HG02870 (cell line): ENCODE measurements at regions not wholly inside any gene's neighbourhood (a gene's known extent, or its start where the extent isn't known, plus 50 kb on each side); places are given as distances from the start of the nearest gene placed in this dataset.

Experiments
- ATAC-seq: cut with Tn5 transposase; IDR thresholded peaks from one replicate; pipeline ENCODE4 v1.9.1; 2021; ENCODE audit warnings: mild to moderate bottlenecking, moderate library complexity; ENCODE audit not compliant: unreplicated experiment

DNA sequence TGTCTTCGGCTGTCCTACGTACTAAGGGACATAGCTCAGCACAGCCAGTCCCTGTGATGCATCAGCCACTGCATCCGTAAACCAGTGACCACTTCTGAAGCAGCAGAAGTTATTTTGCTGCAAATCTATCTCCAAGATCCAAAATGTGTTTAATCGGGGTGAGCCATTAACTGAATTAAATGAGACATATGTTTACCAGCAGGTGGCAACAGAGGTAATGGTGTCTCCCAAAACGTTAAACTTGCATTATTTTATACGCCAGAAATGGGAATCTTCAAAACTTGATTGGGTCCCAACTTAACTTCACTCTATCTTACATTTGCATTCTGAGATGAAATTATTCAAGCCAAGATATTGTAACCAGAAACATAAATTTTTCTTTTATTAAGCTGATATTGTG lies 75.3 kb upstream of the BOC start:
- ATAC-seq, result no peak

- no peak for ATAC-seq
These were observed 74.8 kb upstream of the BOC start for GRCh38 chr3:113136544-113136943.

DNA sequence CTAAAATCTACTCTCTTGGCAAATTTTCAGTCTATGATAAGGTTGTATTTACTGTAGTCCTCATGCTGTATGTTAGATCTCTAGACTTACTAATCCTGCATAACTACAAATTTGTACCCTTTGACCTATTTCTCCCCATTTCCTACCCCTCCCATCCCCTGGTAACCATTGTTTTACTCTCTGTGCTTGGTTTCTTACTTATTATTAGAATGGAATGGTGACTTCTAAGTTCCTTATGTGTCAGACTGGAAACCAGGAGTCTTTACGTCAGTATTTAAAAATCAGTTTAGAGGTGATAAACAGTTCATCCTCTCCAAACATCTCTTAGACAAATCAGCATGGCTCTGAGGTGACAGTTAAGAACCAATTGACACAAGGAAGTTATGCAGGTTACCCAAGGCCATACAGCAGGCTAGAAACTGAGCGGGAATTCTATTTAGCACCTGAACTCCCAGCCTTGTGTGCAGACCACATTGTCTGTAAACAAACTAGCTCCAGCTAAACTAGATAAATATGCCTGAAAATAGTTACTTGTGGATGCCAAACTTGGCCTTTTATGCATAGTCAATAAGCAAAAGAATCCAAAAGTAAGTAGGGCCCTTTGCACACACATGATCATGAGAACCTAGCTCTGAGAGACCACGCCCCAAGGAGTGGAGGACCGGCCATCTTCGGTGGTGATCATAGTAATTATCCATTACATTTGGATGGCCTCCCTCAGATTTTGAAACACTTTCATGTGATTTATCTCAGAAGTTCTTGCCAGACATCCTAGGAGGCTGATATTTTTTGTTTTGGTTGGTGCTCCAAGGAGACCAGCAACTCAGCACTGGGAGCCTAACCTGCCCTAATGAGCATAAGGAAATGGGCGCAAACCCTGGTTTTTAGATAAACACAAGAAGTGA lies 72.3 kb upstream of the BOC start:
- ATAC-seq, result no peak

DNA sequence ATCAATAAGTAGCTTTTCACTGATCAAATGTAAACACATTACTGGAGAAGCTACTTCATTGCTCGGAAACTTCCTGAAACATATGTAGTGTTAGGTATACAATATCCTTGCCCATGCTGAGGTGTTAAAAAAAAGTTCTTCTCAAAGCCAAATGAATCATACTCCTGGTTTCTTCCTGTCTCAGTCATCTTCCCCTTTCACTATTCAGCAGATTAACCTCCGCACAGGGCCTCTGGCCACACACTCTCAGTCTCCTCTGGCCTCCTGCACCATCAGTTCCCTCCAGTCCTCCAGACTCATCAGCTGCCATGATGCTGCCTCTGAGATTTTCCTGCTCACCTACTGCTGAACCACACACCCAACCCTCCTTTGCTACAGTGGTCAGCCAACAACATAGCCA lies 70.5 kb upstream of the BOC start:
- ATAC-seq, result peak; percentile 87

- no peak for ATAC-seq
These were observed 69.8 kb upstream of the BOC start for GRCh38 chr3:113141543-113141942.

DNA sequence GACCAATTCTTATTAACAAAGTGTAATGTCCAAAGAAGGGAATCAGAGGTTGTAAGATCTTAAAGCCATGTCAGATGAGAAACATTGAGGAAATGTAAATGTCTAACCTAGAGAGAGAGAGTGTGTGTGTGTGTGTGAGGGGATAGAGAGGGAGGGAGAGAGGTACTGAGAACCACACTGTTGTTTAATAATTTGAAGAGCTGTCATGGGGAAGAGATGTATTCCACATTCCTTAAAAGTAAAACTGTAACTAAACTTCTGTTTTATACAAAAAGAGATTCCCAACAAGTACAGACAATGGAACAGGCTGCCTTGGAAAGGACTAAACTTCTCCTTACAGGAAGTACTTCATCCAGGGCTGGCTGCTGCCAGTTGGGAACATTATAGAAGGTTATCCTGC lies 68.9 kb upstream of the BOC start:
- no peak for ATAC-seq

DNA sequence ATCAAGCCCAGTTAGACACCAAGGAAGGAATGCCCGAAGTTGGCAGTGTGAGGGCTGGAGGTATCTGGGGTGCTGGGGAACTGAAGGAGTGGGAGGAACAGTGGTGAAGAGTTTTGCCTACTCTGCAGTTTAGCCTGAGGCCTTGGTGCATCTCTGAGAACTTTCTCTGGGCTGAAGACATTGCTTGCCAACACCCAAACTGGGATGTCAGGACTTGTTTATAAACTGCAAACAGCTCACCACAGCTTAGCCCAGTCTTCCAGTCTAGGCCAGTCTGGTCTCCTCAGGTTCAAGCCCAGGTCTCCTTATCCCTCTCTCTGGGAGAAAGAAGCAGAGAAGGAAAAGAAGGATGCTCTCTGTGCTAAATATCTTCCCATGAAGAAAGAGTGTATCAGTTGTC lies 68.0 kb upstream of the BOC start:
- ATAC-seq, result no peak

GRCh38 chr3:113147681-113148261 lies 63.6 kb upstream of the BOC start:
- ATAC-seq, result no peak

- ATAC-seq, result no peak
These were observed 63.1 kb upstream of the BOC start for GRCh38 chr3:113148284-113148683.

DNA sequence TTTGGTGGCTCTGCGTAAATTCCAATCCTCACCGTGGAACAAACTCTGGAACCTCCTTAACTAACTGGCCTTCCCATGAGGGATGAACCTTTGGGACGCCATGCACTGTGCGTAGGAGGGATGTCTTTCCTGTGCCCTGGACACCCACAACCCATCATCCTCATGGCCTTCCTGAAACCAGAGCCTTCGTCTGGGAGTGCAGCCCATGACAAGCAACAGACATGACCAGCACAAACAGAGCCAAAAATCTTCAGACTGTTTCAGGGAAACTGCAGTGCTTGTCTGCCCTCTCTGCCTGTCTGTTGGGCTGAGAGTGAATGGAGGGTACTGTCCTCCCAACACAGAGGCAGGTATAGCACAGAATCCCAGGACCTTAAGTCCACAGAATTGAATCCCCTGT lies 61.1 kb upstream of the BOC start:
- ATAC-seq, result no peak

- ATAC-seq, result no peak
These were observed 59.8 kb upstream of the BOC start for GRCh38 chr3:113151461-113152031.

DNA sequence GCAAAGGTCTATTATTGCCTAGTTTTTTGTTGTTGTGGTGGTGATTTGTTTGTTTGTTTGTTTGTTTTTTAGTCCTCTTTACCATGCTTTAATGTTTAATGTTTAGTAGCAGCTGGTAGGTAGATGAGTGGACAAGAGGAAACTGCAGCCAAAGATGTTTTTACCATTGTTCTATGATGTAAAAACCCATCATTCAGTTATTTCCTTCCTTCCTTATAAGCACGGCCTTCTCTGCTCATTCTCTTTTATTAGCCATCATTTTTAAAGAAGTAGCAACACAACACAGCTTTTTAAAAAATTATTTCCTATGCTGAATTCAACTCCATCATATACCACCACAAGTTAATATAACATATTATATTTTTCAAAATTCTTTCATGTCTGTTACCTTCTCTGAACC lies 58.5 kb upstream of the BOC start:
- no peak for ATAC-seq

DNA sequence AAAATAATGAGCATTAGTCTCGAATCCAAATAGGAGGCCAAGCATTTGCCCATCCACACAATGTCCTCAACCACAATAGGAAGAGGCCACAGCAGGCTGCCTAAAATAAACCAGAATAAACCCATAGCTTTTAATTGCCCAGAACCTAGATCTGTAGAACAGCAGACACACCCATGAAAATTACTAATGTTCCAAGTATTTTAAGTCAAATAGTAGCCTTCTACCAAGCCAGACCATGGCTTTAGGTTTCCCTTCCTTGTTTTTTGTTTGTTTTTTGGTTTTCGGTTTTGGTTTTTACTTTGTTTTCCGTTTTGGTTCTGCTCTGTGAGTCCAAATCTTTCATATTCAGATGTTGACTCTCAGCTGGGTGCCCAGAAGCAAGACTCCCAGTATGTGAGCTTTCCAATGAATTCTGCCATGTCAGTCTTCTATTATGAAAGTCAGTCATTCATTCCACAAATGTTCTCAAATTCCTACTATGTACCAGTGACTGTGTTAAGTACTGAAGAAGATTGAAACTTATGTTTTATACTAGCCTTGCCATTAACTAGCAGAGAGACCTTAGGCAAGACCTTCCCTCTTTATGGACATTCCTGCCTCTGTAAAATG lies 57.8 kb upstream of the BOC start:
- ATAC-seq, result peak; percentile 86

GRCh38 chr3:113156816-113157333 lies 54.5 kb upstream of the BOC start:
- ATAC-seq, result no peak

GRCh38 chr3:113157408-113158030 lies 53.8 kb upstream of the BOC start:
- ATAC-seq, result no peak

DNA sequence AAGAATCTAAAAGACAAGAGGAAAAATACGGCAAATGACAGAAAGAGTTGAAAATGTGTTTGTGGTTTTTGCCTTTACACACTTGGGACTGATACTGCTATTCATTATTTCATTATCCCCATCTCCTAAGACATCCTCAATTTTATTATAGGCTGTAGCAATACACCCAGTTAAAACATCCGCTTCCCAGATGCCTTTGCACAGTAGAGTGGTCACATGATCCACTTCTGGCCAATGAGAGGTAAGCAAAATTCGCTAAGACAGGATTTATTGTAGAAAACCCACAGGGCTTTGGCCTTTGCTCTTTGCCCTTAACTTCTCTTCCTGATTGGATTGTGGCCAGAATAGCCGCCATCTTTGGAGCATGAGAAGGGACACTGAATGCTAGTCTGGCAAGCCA lies 53.2 kb upstream of the BOC start:
- no peak for ATAC-seq
